T-cell (primary cell): ENCODE measurements at regions not wholly inside any gene's neighbourhood (a gene's known extent, or its start where the extent isn't known, plus 50 kb on each side); places are given as distances from the start of the nearest gene placed in this dataset.

Experiments used
- ATAC-seq, 4 experiments: fragments of 200-7000 bp in 3 of 4; fragments of 150-1000 bp in 1 of 4; cut with Tn5 transposase; replicated peaks in 1 of 4; 1 replicate in 3 of 4; 2 replicates in 1 of 4; pipeline ENCODE4 v1.10.0; 2021; ENCODE audit warnings: moderate library complexity in 3 of 4, mild to moderate bottlenecking in 2 of 4, moderate number of reproducible peaks in 1 of 4
- CTCF ChIA-PET, 2 donors: fragments of 300-600 bp; sonication (Branson Sonifier 250); formaldehyde crosslinking; loops; one replicate each; lab custom pipeline; 2022; ENCODE audit warnings: antibody characterized with exemption in 2 of 2; lab: Charles Lee
- POLR2A ChIA-PET, 2 donors: fragments of 300-600 bp; sonication (Branson Sonifier 250); formaldehyde crosslinking; loops; one replicate each; lab custom pipeline; 2022; ENCODE audit warnings: antibody characterized with exemption in 2 of 2; lab: Charles Lee
- DNase-seq, 35 experiments: peaks; one replicate each; pipeline versions ENCODE4 v3.0.0 to v3.0.0-alpha.2; 2013 to 2023
- H3K27ac ChIP-seq: one replicate; pipeline ENCODE4 v1.5.1; 2013; ENCODE audit warnings: low read length
- H3K27me3 ChIP-seq, 2 experiments: replicated peaks in 1 of 2; 1 replicate in 1 of 2; 2 replicates in 1 of 2; pipeline versions ENCODE4 v1.6.1 to v1.7.0; 2013; ENCODE audit warnings: low read length in 1 of 2, mixed read lengths in 1 of 2; ENCODE audit not compliant: control insufficient read depth in 2 of 2, insufficient read depth in 2 of 2; ENCODE audit errors: extremely low read depth in 1 of 2
- H3K36me3 ChIP-seq, 2 donors: 1 replicate in 1 of 2; 2 replicates in 1 of 2; pipeline versions ENCODE4 v1.6.1 to v1.7.0; 2013; ENCODE audit warnings: low read length in 1 of 2; ENCODE audit not compliant: control insufficient read depth in 2 of 2, insufficient read depth in 1 of 2; ENCODE audit errors: extremely low read depth in 1 of 2
- H3K4me1 ChIP-seq, 2 experiments: 1 replicate in 1 of 2; 2 replicates in 1 of 2; pipeline versions ENCODE4 v1.6.1 to v1.7.0; 2013; ENCODE audit warnings: low read length in 2 of 2, mixed read lengths in 1 of 2; ENCODE audit not compliant: insufficient read depth in 2 of 2, control insufficient read depth in 1 of 2; ENCODE audit errors: extremely low read depth in 1 of 2
- H3K4me3 ChIP-seq, 2 donors: 1 replicate in 1 of 2; 2 replicates in 1 of 2; pipeline versions ENCODE4 v1.5.1 to v1.7.0; 2013; ENCODE audit warnings: mild to moderate bottlenecking in 2 of 2, low read length in 1 of 2, moderate library complexity in 1 of 2; ENCODE audit not compliant: control insufficient read depth in 1 of 2; ENCODE audit errors: extremely low read depth in 1 of 2
- H3K9me3 ChIP-seq: 2 replicates; pipeline ENCODE4 v1.7.0; 2013
- H3K27ac Mint-ChIP-seq, 2 donors: one replicate each; pipeline ENCODE4 v1.8.0; 2020 to 2021; ENCODE audit warnings: mild to moderate bottlenecking in 2 of 2, mixed read lengths in 2 of 2
- H3K27me3 Mint-ChIP-seq, 2 donors: one replicate each; pipeline ENCODE4 v1.8.0; 2021 to 2022; ENCODE audit warnings: mixed read lengths in 2 of 2
- H3K36me3 Mint-ChIP-seq: one replicate; pipeline ENCODE4 v1.8.0; 2021; ENCODE audit warnings: mixed read lengths
- H3K4me1 Mint-ChIP-seq, 3 donors: one replicate each; pipeline ENCODE4 v1.8.0; 2020 to 2022; ENCODE audit warnings: mixed read lengths in 3 of 3, mild to moderate bottlenecking in 1 of 3
- H3K4me3 Mint-ChIP-seq, 3 donors: one replicate each; pipeline ENCODE4 v1.8.0; 2020 to 2022; ENCODE audit warnings: mild to moderate bottlenecking in 3 of 3, mixed read lengths in 3 of 3, moderate library complexity in 3 of 3
- H3K9me3 Mint-ChIP-seq, 3 donors: one replicate each; pipeline ENCODE4 v1.8.0; 2020 to 2022; ENCODE audit warnings: mixed read lengths in 3 of 3
- WGBS: methylation state at CpG from one replicate; pipeline ENCODE4 v1.1.5; 2013; ENCODE audit warnings: missing lambda C conversion rate; ENCODE audit not compliant: insufficient coverage; 5-methylcytosine and 5-hydroxymethylcytosine counted together

- H3K4me3 Mint-ChIP-seq, result no peak overlapping the region
- no peaks in the 10 kb centered on the region for H3K4me1 Mint-ChIP-seq
- no peaks in the 10 kb centered on the region for H3K36me3 ChIP-seq
- no peaks in the 10 kb centered on the region for H3K9me3 ChIP-seq
- no peaks in the 10 kb centered on the region for H3K4me1 ChIP-seq
- H3K27me3 Mint-ChIP-seq, result peaks cover 35 to 46% of the 10 kb centered on the region in 2 donors
- WGBS, result no CpG with 5 or more reads among the region's 2 CpGs
- H3K9me3 Mint-ChIP-seq, result no peaks in the 10 kb centered on the region
- no peak overlapping the region for H3K27ac ChIP-seq
- ATAC-seq (no peak), DNase-seq (no peak)
- H3K27me3 ChIP-seq, result peaks cover 0 to 32% of the 10 kb centered on the region in 2 experiments
- H3K4me3 ChIP-seq, result no peak overlapping the region
- no peak overlapping the region for H3K27ac Mint-ChIP-seq
- H3K36me3 Mint-ChIP-seq, result no peaks in the 10 kb centered on the region
- POLR2A ChIA-PET, result no interaction called here
- CTCF ChIA-PET, result no interaction called here
Measured at GRCh38 chr1:37237948-37238347, 203.6 kb upstream of the GRIK3 start.

- Histone ChIP-seq H3K36me3 (no peaks in the 10 kb centered on the region), H3K4me1 (no peaks in the 10 kb centered on the region), H3K27ac (no peak overlapping the region), H3K9me3 (no peaks in the 10 kb centered on the region), H3K27me3 (peaks cover 0 to 31% of the 10 kb centered on the region in 2 experiments), H3K4me3 (no peak overlapping the region)
- Mint-ChIP-seq H3K9me3 (no peaks in the 10 kb centered on the region), H3K36me3 (no peaks in the 10 kb centered on the region), H3K4me1 (no peaks in the 10 kb centered on the region), H3K27me3 (peaks cover 29 to 43% of the 10 kb centered on the region in 2 donors), H3K27ac (no peak overlapping the region), H3K4me3 (no peak overlapping the region)
- no peak for DNase-seq
- WGBS, result 59% methylated on average over 3 of the region's 11 CpGs
- ATAC-seq, result no peak
- CTCF ChIA-PET, result no interaction called here
- POLR2A ChIA-PET, result no interaction called here
Measured at GRCh38 chr1:37238364-37239224, 204.3 kb upstream of the GRIK3 start.

GRCh38 chr1:37239225-37239740 is 205.0 kb upstream of the GRIK3 start:
- Mint-ChIP-seq H3K27ac (no peak overlapping the region), H3K36me3 (no peaks in the 10 kb centered on the region), H3K4me3 (no peak overlapping the region), H3K9me3 (no peaks in the 10 kb centered on the region), H3K27me3 (peaks cover 24 to 41% of the 10 kb centered on the region in 2 donors), H3K4me1 (no peaks in the 10 kb centered on the region)
- H3K36me3 ChIP-seq, result no peaks in the 10 kb centered on the region
- no peaks in the 10 kb centered on the region for H3K4me1 ChIP-seq
- ATAC-seq, result no peak
- H3K27ac ChIP-seq, result no peak overlapping the region
- no peaks in the 10 kb centered on the region for H3K9me3 ChIP-seq
- DNase-seq, result no peak
- no peak overlapping the region for H3K4me3 ChIP-seq
- WGBS, result 67% methylated on average over 2 of the region's 4 CpGs
- H3K27me3 ChIP-seq, result peaks cover 0 to 30% of the 10 kb centered on the region in 2 experiments
- CTCF ChIA-PET, result no interaction called here
- POLR2A ChIA-PET, result no interaction called here

- no peak overlapping the region for H3K27ac ChIP-seq
- H3K27me3 ChIP-seq, result peaks cover 0 to 30% of the 10 kb centered on the region in 2 experiments
- Mint-ChIP-seq H3K4me3 (no peak overlapping the region), H3K4me1 (no peaks in the 10 kb centered on the region), H3K27ac (no peak overlapping the region), H3K27me3 (peaks cover 15 to 34% of the 10 kb centered on the region in 2 donors), H3K36me3 (no peaks in the 10 kb centered on the region), H3K9me3 (no peaks in the 10 kb centered on the region)
- H3K36me3 ChIP-seq, result no peaks in the 10 kb centered on the region
- ChIA-PET CTCF (no interaction called here), POLR2A (no interaction called here)
- ATAC-seq (no peak), DNase-seq (no peak)
- WGBS, result 55% methylated on average over 5 of the region's 15 CpGs
- no peak overlapping the region for H3K4me3 ChIP-seq
- H3K9me3 ChIP-seq, result no peaks in the 10 kb centered on the region
- H3K4me1 ChIP-seq, result no peaks in the 10 kb centered on the region
Measured at GRCh38 chr1:37240897-37241296, 206.6 kb upstream of the GRIK3 start.

- ATAC-seq, result no peak
- ChIA-PET CTCF (no interaction called here), POLR2A (no interaction called here)
- no peak overlapping the region for H3K27ac ChIP-seq
- 0% methylated on average over 1 of the region's 5 CpGs for WGBS
- Mint-ChIP-seq H3K27ac (no peak overlapping the region), H3K27me3 (peaks cover 23 to 30% of the 10 kb centered on the region in 2 donors), H3K4me1 (no peaks in the 10 kb centered on the region), H3K36me3 (no peaks in the 10 kb centered on the region), H3K4me3 (no peak overlapping the region), H3K9me3 (no peaks in the 10 kb centered on the region)
- peaks cover 0 to 26% of the 10 kb centered on the region in 2 experiments for H3K27me3 ChIP-seq
- DNase-seq, result no peak
- no peaks in the 10 kb centered on the region for H3K36me3 ChIP-seq
- no peaks in the 10 kb centered on the region for H3K4me1 ChIP-seq
- H3K4me3 ChIP-seq, result no peak overlapping the region
- no peaks in the 10 kb centered on the region for H3K9me3 ChIP-seq
Measured at GRCh38 chr1:37242501-37242900, 208.2 kb upstream of the GRIK3 start.

- H3K4me3 Mint-ChIP-seq, result no peak overlapping the region
- CTCF ChIA-PET, result no interaction called here
Measured at GRCh38 chr1:37243368-37244082, 209.2 kb upstream of the GRIK3 start.

More at GRCh38 chr1:37243368-37244082, 209.2 kb upstream of the GRIK3 start:
- Mint-ChIP-seq H3K27ac (no peak overlapping the region), H3K9me3 (no peaks in the 10 kb centered on the region), H3K4me1 (no peaks in the 10 kb centered on the region), H3K27me3 (peaks cover 27 to 35% of the 10 kb centered on the region in 2 donors), H3K36me3 (no peaks in the 10 kb centered on the region)
- Histone ChIP-seq H3K36me3 (no peaks in the 10 kb centered on the region), H3K4me1 (no peaks in the 10 kb centered on the region), H3K27ac (no peak overlapping the region), H3K27me3 (peaks cover 0 to 35% of the 10 kb centered on the region in 2 experiments), H3K4me3 (no peak overlapping the region), H3K9me3 (no peaks in the 10 kb centered on the region)
- ATAC-seq (no peak), DNase-seq (no peak)
- POLR2A ChIA-PET, result no interaction called here
- WGBS, result 76% methylated on average over 6 of the region's 12 CpGs
